Stimulated activated CD8-positive, alpha-beta memory T cell treated with anti-CD3 and anti-CD28 coated beads, Interleukin-12 subunit alpha, Interleukin-12 subunit beta, amount 100 ng/mL, for 1 hour (primary cell): ENCODE measurements at regions not wholly inside any gene's neighbourhood (a gene's known extent, or its start where the extent isn't known, plus 50 kb on each side); places are given as distances from the start of the nearest gene placed in this dataset.
"Not testable (repeated sequence)": the region's sequence is repeated elsewhere in the genome, so short reads cannot be mapped to it uniquely, and the experiment has no call there.

ENCODE experiments used
- DNase-seq: peaks from one replicate; pipeline ENCODE4 v3.0.0-alpha.2; 2020; ENCODE audit warnings: low read depth

GRCh38 chr14:101080922-101081593 lies 177.5 kb upstream of the RTL1 start:
- no peak for DNase-seq

- no peak for DNase-seq
These were observed 178.5 kb upstream of the RTL1 start for GRCh38 chr14:101082036-101082435.

GRCh38 chr14:101082436-101083384 lies 179.2 kb upstream of the RTL1 start:
- no peak for DNase-seq

DNA sequence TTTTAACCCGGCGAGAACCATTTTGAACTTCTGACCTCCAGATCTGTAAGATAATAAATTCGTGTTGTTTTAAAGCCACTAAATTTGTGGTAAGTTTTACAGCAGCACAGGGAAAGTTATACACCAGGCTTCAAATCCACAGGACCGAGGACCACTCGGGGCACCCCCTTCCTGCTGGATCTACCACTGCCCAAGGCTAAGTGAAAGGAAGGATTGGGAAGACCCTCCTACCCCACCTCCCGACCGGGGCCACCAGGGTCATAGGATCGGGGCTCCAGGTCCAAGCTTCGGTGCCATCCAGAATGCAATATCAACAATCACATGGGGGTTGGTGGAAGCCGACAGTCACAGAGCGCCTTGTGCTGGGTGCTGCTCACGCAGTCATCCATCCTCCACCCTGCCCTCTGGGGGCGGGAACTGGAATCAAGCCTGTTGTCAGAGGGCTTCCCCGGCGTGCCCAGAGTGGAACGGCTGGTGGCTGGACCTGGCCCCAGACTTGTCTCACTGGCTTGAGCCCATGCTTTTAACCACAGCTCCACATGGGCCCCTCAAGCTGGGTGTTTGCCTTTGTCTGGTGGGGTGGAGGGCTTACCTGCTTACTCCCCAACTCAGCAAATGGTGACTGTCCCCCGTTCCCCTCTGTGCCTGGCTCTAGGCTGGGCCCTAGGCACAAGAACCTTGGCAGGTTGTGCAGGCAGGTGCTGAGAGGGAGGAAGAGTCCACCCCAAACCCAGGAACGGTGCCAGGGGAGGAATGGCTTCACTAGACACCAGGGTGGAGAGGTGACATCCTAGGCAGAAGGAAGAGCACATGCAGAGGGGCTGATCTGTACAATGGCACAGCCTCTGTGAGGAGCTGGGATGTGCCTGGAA lies 180.3 kb upstream of the RTL1 start:
- DNase-seq = no peak

GRCh38 chr14:101084436-101084826 lies 180.9 kb upstream of the RTL1 start:
- DNase-seq = no peak

GRCh38 chr14:101086926-101087325 lies 183.4 kb upstream of the RTL1 start:
- no peak for DNase-seq

DNA sequence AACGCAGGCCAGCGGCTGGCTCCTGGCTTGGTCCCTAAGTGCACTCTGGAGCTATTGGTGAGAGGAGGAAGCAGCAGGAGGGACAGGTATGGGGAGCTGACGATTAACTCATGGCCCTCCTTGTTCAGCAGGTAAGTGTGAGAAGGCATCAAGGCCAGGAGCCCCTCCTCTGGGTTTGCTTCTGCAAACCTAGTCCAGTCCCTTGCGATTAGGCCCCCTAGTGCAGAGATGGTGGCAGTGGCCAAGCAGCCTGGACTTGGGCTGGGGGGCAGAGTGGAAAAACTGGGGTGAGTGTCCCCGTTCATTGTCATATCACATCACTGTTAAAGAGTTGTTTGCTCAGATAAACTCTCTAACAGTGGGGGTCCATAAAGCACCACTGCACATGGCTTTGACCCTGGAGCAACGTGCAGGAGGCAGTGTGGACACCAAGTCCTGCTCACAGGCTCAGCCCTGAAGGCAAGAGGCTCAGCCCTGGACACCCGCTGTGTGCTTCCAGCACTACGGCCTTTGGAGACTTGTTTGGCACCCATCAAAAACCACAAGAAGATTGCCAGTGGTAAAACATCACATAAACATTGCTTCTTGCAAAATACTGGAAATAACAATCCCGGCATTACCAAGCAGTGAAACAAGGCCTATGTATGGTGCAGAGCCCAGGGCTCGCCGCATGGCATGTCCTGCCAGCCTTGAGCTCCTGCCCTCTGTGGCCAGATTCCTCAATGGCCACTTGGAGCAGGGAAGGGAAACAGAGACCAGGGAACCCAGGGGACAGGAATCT lies 184.3 kb upstream of the RTL1 start:
- no peak for DNase-seq

GRCh38 chr14:101088395-101088667 lies 184.8 kb upstream of the RTL1 start:
- no peak for DNase-seq

DNA sequence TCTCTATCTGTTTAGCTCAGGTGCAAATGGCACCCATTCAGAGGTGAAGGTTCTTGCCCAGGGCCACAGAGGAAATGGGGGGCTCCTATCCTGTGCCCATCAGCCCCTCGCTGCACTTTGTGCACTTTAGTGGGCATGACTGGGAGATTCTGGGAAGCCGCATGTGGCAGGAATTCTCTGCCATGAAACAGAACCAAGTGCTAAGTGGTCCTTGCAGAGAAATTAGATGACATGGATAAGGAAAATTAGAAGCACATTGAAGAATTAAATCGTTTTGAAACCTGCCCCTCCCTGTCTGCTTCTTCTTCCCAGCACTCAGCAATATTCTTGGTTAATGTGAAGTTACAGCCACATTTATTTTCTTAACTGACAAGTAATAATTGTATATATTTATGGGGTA lies 185.2 kb upstream of the RTL1 start:
- no peak for DNase-seq

DNA sequence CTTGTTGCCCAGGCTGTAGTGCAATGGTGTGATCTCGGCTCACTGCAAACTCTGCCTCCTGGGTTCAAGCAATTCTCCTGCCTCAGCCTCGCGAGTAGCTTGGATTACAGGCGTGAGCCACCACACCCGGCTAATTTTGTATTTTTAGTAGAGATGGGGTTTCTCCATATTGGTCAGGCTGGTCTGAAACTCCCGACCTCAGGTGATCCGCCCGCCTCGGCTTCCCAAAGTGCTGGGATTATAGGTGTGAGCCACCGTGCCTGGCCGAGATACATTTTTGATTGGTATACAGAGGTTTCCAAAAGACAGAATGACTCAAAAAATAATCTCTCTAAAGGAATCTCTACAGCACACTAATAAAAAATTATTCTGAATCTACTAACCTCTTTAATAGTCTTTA lies 187.0 kb upstream of the RTL1 start:
- DNase-seq = not testable (repeated sequence)

DNA sequence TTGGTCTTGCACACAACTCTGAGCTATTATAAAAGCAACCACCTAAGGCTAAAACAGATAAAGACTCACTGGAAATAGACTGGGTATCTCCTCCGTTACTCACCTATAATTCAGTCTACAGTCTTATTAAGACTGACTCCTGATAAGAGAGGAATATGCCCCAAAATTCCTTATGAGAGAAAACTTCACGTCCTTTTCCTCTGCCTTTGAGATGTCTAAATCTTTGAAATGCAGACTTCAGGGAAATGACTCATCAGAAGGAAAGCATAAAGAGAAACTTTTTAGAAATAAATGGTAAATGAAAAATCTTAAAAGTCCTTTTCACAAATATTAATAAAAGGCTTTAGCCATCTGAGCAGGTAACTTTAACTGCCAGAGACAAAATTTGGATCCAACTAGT lies 187.5 kb upstream of the RTL1 start:
- no peak for DNase-seq

GRCh38 chr14:101094916-101095315 lies 191.4 kb upstream of the RTL1 start:
- not testable (repeated sequence) for DNase-seq

DNA sequence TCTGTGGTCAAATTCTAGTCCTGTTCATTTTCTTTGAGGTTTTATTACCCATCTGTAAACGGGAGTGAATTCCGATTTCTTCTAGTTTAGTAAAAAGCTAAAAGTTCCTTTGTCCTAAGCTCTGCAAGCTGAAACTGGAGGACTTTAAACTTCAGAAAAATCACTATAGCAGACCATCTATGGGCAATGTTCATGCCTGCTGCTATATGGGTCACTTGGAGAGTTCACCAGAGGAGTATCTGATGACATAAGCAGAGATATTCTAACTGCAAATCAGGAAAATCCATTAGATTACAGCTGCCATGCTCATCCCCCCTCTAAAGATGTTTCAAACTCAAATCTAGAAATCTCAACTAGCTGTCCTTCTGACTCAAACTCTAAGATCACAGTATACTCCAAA lies 193.0 kb upstream of the RTL1 start:
- DNase-seq = no peak

GRCh38 chr14:101097109-101097793 lies 193.7 kb upstream of the RTL1 start:
- no peak for DNase-seq

DNA sequence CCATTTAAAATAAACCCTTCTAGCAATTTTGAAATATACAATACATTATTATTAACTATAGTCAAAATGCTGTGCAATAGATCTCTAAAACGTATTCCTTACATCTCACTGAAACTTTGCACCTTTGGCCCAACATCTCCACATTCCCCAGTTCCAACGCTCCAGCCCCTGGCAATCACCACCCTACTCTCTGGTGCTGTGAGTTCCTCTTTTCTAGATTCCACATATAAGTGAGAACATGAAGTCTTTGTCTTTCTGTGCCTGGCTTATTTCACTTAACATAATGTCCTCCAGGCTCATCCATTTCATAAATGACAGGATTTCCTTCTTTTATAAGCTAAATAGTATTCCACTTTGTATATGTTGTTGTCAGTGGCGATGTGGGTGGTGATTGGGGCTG lies 194.7 kb upstream of the RTL1 start:
- no peak for DNase-seq

DNA sequence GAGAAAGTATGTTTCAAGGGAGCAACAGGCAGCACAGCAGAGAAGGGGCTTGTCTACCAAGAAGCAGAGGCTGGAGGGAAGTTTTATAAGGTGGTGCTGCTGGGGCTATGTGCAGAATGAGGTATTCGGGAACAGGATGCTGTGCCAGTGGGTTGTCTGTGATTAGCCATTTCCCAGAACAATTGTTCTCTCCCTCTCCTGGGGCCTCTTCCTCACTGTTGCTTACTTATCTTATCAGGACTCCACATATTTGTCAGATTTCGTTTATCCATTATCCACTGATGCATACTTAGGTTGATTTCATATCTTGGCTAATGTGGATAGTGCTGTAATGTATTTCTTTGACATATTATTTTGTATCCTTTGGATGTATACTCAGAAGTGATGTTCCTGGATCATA lies 195.1 kb upstream of the RTL1 start:
- DNase-seq = no peak

GRCh38 chr14:101101456-101102056 lies 198.0 kb upstream of the RTL1 start:
- DNase-seq = no peak

- DNase-seq = no peak
These were observed 199.4 kb upstream of the RTL1 start for GRCh38 chr14:101102875-101103274.

GRCh38 chr14:101103321-101103901 lies 199.9 kb upstream of the RTL1 start:
- no peak for DNase-seq

- no peak for DNase-seq
These were observed 201.0 kb upstream of the RTL1 start for GRCh38 chr14:101104485-101104884.

DNA sequence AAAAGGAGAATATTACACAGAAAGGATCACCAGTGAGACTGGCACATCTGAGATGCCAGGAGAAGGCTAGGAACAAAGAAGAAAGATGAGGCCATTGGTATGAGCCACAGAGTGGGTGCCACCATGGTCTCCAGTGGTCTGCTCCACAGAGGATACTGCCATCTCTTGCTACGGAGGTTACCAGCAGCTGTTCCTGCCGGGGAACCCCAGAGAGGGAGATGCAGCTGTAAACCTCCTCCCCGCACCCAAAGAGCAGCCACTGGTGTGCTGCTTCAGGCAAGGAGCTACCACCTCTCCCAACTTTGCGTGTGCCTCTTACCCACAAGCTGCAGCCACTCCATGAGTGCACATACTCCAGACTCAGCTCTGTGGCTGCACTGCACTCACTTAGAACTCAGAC lies 201.5 kb upstream of the RTL1 start:
- no peak for DNase-seq
